Astrocyte (in vitro differentiated cells and primary cell): ENCODE measurements at regions not wholly inside any gene's neighbourhood (a gene's known extent, or its start where the extent isn't known, plus 50 kb on each side); places are given as distances from the start of the nearest gene placed in this dataset.

Source experiments
- CTCF ChIP-seq: IDR thresholded peaks from 2 replicates; pipeline ENCODE4 v1.5.1; 2011; ENCODE audit warnings: low read depth, mild to moderate bottlenecking, inconsistent platforms, low read length, moderate library complexity; ENCODE audit not compliant: insufficient read depth
- EZH2 ChIP-seq: IDR thresholded peaks from 2 replicates; pipeline ENCODE4 v1.6.1; 2012; ENCODE audit warnings: mild to moderate bottlenecking, low read length, inconsistent platforms; ENCODE audit not compliant: insufficient read depth

- TF ChIP-seq CTCF (no peak), EZH2 (no peak)
These were observed 566.1 kb upstream of the NRP1 start for GRCh38 chr10:33900596-33900995.
